K562 (cell line): ENCODE measurements at regions not wholly inside any gene's neighbourhood (a gene's known extent, or its start where the extent isn't known, plus 50 kb on each side); places are given as distances from the start of the nearest gene placed in this dataset.

ENCODE experiments used
- ATF1 ChIP-seq, 2 experiments: fragments of 450-650 bp in 1 of 2; IDR thresholded peaks; 2 replicates each; pipeline ENCODE4 v1.6.1; 2016; ENCODE audit warnings: missing compliant biosample characterization in 1 of 2, missing genetic modification characterization in 1 of 2
- JUNB ChIP-seq: fragments of 450-650 bp; formaldehyde crosslinking; conservative IDR thresholded peaks from 2 replicates; pipeline ENCODE4 v1.4.0; 2020; ENCODE audit warnings: mild to moderate bottlenecking
- POLR2A ChIP-seq: fragments of 450-650 bp; conservative IDR thresholded peaks from 2 replicates; pipeline ENCODE4 v1.6.1; 2016
- RBM22 ChIP-seq: fragments of 200-400 bp; formaldehyde crosslinking; IDR thresholded peaks from 2 replicates; pipeline ENCODE4 v1.6.1; 2018; ENCODE audit warnings: low read length, low read depth; ENCODE audit not compliant: poor library complexity, severe bottlenecking
- ZNF212 ChIP-seq: fragments of 450-650 bp; formaldehyde crosslinking; IDR thresholded peaks from 2 replicates; pipeline ENCODE4 v1.4.0; 2020; ENCODE audit warnings: mild to moderate bottlenecking
- ZNF311 ChIP-seq: fragments of 250-450 bp; sonication (Bioruptor Pico); IDR thresholded peaks from 2 replicates; pipeline ENCODE4 v1.4.0; 2020; ENCODE audit warnings: mild to moderate bottlenecking, moderate library complexity
- TF ChIP-seq, protein P1 (sequence below), 3 experiments: IDR thresholded peaks in 2 of 3; conservative IDR thresholded peaks in 1 of 3; 2 replicates each; pipeline ENCODE4 v1.5.1; 2011 to 2012; ENCODE audit warnings: low read length in 3 of 3, mild to moderate bottlenecking in 3 of 3, control low read depth in 2 of 3, improper control_type of control experiment in 1 of 3, inconsistent platforms in 1 of 3, low read depth in 1 of 3, mixed read lengths in 1 of 3, moderate library complexity in 1 of 3; ENCODE audit not compliant: insufficient read depth in 2 of 3

DNA sequence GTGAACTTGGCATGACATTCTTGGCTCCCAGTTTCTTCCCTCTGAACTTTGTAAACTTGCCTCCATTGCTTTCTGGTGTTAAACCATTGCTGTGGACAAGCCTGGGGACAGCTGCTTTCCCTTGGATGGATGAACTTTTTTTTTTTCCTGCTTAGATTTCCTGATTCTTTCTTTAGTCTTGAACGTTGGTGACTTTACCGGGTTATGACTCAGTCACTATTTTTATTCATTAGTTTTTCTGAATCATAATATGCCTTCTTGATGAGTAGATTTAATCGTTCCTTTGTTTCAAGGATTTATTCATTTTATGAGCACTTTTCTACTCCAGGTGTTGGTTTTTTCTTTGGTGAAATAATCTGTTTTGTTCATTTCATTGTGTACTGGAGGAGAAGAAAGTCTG, 155.0 kb upstream of the RTL1 start:
- TF ChIP-seq JUNB (CRISPR knock-in tag) (no peak), ZNF311 (CRISPR knock-in tag) (no peak), RBM22 (no peak), ATF1 (CRISPR knock-in tag; IDR thresholded peaks at IDR 0.05) (no peak), ATF1 (tag; IDR thresholded peaks at IDR 0.05) (no peak), POLR2A (no peak), ZNF212 (no peak)
- TF ChIP-seq, protein P1, sequence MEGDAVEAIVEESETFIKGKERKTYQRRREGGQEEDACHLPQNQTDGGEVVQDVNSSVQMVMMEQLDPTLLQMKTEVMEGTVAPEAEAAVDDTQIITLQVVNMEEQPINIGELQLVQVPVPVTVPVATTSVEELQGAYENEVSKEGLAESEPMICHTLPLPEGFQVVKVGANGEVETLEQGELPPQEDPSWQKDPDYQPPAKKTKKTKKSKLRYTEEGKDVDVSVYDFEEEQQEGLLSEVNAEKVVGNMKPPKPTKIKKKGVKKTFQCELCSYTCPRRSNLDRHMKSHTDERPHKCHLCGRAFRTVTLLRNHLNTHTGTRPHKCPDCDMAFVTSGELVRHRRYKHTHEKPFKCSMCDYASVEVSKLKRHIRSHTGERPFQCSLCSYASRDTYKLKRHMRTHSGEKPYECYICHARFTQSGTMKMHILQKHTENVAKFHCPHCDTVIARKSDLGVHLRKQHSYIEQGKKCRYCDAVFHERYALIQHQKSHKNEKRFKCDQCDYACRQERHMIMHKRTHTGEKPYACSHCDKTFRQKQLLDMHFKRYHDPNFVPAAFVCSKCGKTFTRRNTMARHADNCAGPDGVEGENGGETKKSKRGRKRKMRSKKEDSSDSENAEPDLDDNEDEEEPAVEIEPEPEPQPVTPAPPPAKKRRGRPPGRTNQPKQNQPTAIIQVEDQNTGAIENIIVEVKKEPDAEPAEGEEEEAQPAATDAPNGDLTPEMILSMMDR (IDR thresholded peaks at IDR 0.05 in 2 of 3, conservative IDR thresholded peaks at IDR 0.05 in 1 of 3; ENCODE audit: insufficient read depth in 2 of 3, low read depth in 1 of 3, low read length in 3 of 3), result no peak
